CD4-positive, alpha-beta T cell treated with Interleukin-12 subunit alpha and Interleukin-12 subunit beta, for 1 hour (primary cell): ENCODE measurements at regions not wholly inside any gene's neighbourhood (a gene's known extent, or its start where the extent isn't known, plus 50 kb on each side); places are given as distances from the start of the nearest gene placed in this dataset.

ENCODE experiments used
- DNase-seq: peaks from one replicate; pipeline ENCODE4 v3.0.0-alpha.2; 2020

DNA sequence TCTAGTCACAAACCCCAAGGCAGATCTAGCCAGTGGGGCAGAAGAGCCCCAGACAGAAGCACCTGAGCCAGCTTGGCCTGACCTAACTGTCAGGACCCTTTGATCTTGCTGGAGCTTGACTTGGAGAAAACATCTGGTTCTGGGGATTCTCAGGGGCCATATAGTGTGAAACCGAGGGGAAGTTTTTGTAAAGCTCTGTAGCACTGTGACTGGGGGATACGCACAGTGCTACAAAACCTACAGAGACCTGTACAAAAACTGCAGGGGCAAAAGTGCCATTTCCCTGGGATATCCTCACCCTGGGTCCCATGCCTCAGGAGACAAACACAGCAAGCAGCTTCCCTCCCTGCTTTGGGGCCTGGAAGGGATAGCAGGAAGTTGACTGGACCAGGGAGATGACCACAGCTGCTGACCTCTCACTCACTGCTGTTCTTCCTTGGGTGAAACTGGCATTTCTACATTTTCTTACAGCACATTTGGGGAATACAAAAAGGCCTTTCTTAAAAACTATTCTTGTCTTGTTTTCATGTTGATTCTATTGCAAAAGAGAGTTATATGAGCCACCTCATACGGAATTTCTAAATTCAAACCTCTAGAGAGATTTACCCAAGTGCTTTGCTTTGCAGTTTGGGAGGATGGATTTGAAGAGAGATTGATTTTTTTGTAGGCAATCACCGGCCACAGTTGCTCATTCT is 140.0 kb downstream of the DAD1 start:
- no peak for DNase-seq

DNA sequence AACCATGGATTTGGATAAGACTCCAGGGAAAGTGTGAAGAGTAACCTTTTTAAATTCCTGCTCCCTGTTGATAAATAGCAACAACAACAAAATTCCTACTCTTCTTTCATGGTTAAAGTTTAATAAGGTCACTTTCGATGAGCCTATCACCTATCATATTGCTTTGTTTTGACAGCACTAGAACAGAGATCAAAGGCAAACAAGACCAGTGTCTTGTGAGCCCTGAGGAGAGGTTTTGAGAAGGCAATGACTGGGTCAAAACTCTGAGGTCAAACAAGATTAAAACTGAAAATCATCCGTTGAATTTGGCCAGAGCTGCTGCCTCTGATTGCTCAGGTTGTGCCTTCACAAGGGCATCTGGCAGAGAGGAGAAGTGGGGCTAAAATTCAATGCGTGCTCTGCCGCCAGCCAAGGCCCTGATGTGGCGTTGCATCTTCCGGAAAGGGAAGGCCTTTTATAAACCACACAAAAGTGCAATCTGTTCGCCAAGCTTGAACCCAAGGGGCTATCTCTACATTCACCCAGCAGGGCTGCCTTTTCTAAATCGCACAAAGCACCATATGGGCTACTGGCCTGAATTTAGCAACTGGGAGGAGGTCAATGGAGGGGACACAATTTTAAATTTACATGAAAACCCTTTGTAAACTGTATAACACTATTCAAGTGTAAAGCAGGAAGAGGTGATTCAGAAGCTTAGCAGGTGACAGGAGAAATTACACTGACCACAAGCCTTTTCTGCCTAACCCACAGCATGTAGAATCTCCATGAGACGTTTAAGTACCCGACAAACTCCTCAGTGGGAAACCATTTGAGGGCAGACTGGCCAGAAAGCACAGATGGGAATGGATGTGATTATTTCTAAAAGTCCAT is 140.8 kb downstream of the DAD1 start:
- DNase-seq: no peak

DNA sequence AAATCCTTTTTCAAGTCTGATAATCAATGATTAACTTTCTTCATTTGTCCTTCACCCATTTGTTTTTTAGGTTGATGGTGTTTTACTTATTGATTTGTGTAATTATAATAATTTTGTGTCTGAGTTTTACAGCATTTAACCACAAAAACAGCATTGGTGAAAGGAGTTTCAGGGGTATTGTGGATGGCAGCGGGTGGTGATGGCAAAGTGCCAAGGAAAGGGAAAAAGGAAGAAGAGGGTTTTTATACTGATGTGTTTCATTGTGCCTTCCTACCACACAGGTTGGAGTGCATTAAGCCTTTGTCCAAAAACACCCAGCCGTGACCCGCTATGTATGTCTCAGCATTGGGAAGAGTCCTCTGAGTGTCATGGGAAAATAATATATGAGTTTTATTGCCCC is 150.3 kb downstream of the DAD1 start:
- no peak for DNase-seq

DNA sequence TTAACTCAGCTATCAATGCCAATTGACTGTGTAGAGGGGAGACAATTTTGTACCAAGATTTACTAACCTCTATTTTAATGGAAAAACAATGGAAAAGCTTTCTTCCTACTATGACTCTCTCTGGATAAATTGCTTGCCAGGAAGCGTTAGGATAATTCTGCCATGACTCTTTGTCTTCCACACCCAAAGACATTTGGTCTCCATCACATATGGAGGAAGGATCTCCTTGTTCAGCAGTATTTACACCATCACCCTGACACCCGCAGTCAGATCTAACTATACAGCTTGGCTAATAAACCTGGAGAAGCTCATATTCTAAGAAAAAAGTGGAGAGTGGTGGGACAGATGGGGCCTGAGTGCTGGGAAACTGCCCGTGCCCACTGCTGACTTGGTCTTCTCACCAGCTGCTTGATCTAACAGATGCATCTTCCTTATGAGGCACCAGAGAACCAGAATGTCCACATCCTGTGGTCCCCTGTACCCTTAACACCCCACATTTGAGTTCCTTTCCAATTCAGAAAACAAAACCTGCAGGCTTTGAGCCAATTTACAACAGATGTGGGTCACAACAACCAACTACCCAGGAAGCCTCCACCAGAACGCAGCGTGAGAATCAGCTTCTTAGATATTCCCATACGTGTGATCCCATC is 154.0 kb downstream of the DAD1 start:
- DNase-seq: no peak

DNA sequence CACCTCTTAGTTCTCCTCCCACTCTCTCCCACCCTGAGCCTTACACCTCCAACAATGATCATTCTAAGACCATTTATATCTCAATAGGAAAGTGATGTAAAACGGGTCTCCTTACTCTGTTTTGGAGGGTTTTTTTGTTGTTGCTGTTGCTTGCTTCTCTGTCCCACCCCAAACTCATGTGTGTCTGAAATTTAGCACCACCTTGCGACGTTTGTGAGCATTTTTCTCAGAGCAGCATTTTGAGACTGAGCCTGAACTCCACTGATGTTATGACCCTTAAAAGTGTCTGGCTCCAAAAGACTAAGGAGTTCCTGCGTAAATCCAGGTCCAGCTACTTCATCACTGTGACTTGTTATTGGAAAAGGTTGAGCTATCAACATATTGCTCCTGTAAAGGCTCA is 155.0 kb downstream of the DAD1 start:
- DNase-seq: no peak

DNA sequence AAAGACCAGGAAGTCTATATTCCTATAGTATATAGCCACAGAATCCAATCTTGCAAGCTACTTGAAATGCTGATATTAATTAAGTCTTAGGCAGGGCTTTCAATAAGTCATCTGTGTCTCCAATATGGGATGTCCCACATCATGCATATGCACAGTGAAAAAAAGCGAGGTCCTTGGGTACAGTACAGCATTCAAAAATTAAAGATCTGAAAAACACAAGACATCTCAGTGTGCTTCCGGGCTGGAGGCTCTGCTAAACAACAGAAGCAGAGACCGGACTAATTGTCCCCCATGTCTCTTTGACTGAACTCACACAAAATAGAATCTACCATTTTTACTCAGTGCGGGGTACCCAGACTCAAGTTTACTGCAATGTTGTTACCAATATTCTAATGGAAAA is 156.0 kb downstream of the DAD1 start:
- DNase-seq: no peak

DNA sequence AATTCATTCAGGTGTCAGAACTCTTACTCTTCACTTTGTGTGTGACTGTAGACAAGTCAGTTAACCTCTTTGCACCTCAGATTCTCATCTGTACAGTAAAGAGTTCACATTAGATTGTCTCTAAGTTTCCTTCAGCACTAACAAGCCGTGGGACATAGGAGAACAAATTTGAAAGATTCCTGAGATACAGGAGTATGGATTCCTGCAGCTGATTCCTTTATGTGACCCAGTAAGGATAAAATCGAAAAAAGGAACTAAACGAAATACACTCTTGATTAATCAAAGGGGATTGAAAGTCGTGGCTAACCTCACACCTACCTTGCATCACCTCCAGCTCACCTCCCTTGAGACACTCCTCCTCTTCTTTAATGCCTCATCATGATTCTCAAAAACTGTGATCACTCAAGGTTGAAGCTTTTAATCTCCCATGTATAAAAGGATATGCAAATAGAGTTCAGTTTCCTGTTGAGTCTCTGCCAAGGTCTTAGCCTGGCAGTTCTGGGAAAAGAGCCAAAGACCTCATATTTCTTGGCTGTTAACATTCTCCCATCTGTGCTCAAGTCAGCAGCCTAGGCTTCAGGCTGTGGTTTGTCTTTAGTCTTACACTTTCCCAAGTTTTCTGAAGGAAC is 156.6 kb downstream of the DAD1 start:
- DNase-seq: no peak

DNA sequence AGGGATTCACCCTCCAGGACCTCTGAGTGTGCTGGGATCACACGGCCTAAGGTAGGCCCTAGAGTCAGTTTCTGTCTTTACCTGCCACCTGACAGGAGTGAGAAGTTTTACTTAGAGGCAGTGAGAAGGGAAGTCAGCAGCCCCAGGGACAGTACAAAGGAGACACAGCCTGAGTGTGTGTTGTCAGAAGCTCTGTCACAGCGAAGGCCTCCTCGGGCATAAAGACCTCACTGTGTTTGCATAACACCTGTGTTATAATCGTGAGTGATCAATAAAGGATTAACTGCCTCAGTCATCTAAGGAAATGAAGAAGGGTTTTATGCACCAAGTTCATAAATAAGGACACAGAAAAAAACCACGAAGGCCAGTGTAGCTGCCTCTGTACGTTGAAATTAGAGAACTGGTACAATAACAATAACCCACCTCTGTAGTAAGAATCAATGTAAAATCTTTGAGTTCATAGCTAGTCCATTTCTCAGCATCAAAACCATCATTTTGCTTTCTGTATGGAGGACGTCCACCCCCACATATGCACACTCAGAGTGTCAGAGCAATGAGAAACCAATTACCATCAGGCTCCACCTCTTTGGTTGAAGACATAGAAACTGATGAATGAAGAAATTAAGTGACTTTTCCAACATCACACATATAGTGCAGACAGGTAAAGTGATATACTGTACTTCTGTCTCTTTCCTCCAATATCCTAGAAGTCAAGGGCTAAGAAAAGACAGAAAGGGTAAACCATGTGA is 159.3 kb downstream of the DAD1 start:
- DNase-seq: no peak

DNA sequence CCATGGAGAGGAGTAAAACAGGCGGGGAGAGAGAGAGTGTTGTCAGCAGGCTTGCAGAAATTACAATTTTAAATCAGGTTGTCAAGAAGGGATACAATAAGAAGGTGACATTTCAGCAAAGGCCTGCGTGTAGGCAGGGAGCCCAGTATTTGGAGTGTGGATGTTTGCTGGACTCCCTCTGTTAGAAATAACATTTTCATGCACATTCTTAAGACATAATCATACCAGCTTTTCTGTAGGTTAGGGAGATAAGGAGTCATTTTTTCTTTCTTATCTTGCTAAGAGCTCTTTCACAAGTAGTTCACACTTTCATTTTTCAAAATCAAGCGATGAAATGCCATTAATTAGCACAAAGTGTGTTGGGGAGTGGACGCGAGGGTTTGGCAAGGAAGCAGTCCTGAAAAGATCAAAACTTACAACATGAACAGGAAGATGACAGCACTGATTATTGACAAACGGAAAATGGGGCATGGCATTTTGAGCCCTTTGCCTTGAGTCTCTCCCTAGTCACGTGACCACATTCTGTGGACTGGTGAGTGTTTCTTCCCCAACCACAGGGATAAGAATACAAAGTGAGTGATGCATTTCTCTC is 160.2 kb downstream of the DAD1 start:
- DNase-seq: no peak

DNA sequence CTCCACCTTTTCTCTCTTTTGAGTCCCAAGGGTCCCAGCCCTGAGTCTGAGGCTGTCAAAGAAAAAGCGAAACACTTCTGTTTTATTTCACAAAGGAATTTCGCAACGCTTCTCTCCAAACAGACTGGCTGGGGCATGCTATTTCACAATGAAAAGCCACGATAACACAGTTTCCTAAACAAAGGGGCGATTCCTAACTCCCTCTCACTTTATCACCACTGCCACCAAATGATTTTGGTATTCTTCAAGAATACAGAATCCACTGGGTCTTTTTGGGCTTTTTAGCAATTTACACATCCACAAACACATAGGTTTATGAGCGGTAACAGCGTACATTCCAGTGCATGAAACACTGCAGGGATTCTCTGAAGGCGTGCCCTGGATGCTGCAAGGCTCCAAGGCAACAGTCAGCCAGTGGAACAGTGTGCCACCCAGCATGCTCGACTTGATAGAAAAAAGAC is 161.2 kb downstream of the DAD1 start:
- DNase-seq: no peak

DNA sequence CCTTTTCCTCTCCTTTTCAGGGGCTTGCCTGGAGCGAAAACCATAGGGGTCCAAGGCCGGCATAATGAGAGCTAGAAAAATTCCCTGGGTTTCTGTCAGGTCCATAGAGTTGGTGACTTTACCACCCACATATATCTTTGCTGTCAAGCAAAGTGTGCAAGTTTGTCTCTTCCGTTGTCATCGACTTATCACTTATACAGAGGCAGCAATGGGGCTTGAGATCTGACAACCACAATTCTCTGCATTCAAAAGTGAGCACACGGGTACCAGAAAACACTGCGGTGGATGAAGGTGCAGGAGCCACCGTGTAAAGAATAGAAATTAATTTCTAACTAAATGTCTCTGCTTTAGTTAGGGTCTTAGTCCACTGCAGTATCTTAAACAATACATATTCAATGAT is 162.3 kb downstream of the DAD1 start:
- DNase-seq: no peak

DNA sequence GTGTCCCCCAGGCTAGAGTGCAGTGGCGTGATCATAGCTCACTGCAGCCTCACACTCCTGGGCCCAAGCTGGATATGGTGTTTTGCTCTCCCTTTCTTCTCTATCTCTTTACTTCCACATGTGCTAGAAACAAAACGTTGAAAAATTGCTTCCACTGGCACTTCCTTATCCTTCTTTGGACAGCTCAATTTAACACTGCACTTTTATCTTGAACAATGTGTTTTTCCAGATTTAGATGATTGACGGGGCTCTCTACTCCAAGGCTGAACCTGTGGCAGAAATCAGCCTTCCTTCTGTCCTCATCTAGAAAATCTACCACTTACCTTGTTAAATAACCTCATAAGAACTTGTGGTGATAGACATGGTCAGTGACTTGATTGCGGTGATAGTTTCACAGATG is 165.1 kb downstream of the DAD1 start:
- DNase-seq: no peak

DNA sequence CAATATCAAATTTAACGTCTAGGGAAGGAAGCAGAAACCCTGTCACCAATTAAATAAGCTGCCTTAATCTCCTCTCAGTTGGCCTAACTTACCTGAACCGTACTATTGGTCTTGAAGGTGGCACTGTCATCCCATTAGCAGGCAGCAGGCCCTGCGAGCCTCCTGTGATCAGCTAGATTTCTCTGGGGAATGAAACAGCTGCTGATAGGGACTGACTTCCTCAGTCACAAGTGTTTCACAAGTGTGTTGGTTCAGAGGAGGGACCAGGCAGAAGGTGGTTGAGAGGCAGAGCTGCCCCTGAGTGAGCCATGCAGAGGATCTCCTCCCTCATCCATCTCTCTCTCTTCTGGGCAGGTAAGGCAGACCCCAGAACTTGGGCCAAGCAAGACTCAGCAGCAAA is 166.8 kb downstream of the DAD1 start:
- DNase-seq: no peak

DNA sequence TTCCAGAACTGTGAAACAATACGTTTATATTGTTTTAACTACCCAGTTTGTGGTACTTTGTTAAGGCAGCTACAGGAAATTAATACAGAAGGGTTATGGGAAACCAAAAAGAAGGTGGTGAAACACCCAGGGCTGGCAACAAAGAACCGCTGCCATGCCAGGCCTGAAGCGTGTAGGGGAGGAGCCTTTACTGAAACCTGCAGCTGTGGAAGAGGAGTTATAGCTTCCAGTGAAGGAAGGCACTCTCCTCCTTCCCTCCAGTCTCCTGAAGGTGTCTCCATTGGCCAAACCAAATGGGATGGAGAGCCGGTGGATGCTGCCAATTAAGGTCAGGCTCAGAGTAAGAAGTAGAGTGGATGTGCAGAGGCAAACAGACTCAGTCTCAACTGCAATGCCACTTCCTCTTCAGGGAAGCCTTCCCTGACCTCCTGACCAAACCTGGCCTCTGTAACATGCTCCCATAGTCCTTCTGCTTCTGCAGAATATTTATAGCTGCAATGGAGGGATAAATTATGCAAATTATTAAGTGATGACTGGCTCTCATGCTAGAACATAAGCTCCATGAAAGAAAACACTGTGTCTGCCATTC is 168.3 kb downstream of the DAD1 start:
- no peak for DNase-seq

DNA sequence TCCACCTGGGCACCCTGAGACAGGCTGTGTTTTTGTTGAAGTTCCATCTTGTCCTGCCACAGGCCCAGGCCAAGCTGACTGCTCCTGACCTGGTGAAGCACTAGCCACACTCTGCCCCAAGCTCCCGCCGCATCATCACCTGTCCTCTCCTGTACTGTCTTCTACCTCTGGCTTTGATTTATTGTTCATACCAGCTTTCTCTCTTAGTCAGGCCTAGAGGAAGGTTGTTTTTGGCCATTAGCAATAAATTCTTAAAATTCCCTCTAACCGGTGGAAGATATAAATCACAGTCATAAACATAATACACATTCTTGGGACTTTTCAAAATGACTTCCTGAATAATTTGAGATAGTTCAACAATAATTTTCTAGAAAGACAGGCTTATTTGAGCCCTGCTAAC is 169.4 kb downstream of the DAD1 start:
- DNase-seq: no peak

DNA sequence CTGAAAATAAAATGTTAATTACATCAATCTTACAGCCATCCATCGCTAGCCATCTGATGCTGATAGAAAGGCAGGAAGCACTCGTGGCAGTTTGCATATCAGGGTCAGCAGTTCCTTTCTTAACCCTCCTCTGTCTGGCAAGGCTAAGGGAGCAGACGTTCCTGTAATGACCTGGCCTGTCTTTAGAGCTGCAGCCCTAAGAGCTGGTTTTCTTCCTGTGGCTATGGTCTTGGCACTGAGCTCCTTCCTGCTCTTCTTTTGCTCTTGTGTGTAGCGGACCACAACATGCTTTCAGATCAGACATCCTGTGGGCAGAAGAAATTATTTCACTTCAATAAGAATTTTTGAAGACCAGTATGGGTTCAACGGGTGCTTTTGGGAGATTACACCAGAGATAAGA is 170.4 kb downstream of the DAD1 start:
- no peak for DNase-seq

DNA sequence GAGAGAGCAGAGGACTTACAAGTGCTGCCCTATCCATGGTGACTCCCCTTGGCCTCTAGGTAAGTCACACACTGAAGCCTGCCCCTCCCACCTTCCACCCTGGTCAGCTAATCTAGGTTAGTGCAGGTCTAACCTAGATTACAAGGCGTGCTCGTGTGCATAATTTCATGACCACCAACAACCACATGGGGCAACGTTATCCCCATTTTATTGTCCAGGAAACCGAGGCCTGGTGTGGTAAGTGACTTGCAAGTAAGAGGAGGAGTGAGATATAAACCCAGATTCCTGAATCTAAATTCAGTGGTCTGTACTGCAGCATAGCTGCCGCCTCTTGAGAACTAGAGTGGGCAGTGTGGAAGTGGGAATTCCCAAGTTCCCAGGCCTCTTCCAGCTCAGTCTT is 171.1 kb downstream of the DAD1 start:
- no peak for DNase-seq

DNA sequence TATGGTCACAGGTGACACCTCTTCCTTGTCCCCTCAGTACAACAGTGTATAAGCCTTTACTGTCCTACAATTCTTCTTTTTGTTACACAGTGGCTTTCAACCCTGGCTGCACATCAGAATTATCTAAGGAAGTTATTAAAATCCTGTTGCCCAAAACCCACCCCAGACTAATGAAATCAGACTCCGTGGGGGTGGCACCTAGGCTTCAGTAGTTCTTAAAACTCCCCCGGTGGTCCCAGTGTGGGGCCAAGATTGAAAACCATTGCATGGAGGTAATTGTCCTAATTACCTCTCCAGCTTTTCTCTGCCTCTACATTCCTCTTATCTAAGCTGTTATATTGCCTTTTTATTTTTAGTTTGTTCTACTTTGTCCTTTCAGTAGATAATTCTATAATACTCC is 172.8 kb downstream of the DAD1 start:
- DNase-seq: no peak

DNA sequence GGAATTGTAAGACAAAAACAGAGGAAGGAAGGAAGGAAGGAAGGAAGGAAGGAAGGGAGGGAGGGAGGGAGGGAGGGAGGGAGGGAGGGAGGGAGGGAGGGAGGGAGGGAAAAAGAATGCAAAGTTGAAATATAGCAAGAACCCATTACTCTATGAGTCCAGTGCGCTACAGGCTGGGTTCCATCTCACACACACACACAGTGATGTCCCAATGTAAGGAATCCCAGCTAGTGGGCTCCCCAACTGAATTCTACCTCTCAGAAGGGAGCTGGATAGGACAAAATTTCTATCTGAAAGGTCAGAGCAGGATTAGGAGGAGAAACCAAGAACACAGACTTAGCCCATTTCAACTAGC is 173.4 kb downstream of the DAD1 start:
- DNase-seq: no peak

DNA sequence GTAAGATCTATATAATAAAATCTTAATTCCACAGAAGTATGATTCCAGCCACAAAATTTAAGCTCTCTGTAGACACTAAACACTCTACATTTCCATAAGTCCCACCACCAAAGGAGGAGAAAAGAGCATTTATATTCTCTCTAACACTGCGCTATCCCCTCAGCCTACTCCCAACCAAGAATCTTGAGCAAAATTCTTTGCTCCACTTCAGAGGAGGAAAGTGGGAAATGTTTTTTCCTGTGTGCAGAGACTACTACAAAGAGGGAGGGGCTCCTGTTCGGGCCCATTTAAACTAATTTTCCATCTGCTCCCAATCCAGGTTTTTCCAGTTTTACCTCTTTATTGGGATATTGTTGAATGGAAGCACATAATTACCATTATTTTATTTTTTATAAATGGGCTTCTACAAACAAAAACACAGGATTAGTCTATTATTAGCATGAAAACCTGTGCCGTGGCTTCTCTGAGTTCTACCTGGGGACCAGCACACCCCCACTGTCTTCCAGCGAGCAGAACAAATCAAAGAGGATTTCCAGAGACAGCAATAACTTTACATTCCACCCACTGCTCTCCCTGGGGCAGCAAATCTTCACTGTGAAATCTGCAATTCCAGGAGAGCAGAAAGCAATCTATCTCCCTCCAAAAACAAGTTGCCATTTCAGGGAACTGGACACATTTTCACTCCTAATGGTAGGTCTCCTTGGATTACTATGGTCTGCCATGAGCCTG is 174.0 kb downstream of the DAD1 start:
- DNase-seq: no peak

DNA sequence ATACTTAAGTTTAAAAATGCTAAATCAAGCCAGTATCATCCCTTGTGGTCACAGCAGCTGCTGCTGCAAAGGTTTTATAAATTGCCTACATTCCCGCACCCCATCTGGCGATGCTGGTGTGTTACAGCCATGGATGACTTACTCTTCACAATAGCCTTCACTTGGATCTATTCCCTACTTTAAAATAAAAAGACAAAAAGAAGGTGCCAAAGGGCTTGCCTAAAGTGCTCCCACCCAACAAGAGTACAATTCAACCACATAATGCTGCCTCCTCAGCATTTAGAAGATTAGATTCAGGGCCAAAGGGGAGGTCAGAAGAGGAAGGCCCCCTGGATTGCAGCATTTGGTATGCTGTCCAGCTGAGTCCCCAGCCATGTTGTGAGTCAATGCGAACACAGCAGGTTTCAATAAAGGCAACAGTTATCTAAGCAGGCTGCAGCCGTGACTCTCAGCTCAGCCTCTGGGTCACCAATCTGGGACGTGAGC is 176.1 kb downstream of the DAD1 start:
- no peak for DNase-seq
